ENCODE measurements at regions not wholly inside any gene's neighbourhood (a gene's known extent, or its start where the extent isn't known, plus 50 kb on each side); places are given as distances from the start of the nearest gene placed in this dataset.

- TF ChIP-seq CTCF (IDR thresholded peaks at IDR 0.05): no peak
- TF ChIP-seq EZH2 (IDR thresholded peaks at IDR 0.05; ENCODE audit: borderline replicate concordance, insufficient read depth, low read depth, low read length, poor library complexity, severe bottlenecking): no peak
These were observed 57.8 kb upstream of the MACF1 start for GRCh38 chr1:39146681-39147080.

Measured in B cell (primary cell).